Uterus (tissue), 2 donors: ENCODE measurements at regions not wholly inside any gene's neighbourhood (a gene's known extent, or its start where the extent isn't known, plus 50 kb on each side); places are given as distances from the start of the nearest gene placed in this dataset.

ENCODE experiments used
- POLR2A ChIP-seq, 2 donors: fragments of 450-650 bp; IDR thresholded peaks; one replicate each; pipeline ENCODE4 v1.6.1; 2016; ENCODE audit warnings: antibody characterized with exemption in 2 of 2, mild to moderate bottlenecking in 1 of 2, moderate library complexity in 1 of 2
- TF ChIP-seq, protein P1 (sequence below), 4 experiments: fragments of 200-600 bp in 2 of 4; fragments of 450-650 bp in 2 of 4; sonication (generic) in 2 of 4; IDR thresholded peaks; one replicate each; pipeline ENCODE4 v1.5.1; 2016 to 2019; ENCODE audit warnings: antibody characterized with exemption in 4 of 4, mild to moderate bottlenecking in 2 of 4, moderate library complexity in 1 of 4

DNA sequence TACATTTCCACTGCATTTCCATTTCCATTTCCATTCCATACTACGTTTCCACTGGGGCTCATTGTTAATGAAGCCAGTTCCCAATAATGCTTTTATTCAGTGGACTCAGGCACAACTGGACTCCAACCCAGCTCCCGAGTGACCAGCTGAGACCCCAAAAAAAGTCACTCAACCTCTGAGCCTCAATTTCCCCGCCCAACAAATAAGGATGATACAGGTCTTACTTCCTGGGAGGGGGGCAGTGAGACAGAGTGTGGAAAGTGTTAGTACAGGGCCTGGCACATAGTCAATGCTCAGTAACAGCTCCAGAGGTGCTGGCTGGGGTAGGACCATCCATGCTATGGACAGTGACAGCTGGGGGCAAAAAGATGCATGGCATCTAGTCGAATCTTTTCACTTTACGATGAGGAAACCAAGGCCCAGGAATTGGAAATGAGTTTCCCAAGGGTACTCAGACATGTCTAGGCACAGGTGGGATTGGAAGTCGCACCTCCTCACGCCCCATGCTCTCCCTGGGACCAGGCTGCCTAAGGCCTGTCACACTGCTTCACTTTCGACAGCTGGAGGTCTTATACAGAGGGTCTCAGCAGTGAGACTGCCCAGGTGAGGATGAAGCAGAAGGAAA is 226.5 kb downstream of the ANAPC1 start:
- TF ChIP-seq, protein P1, sequence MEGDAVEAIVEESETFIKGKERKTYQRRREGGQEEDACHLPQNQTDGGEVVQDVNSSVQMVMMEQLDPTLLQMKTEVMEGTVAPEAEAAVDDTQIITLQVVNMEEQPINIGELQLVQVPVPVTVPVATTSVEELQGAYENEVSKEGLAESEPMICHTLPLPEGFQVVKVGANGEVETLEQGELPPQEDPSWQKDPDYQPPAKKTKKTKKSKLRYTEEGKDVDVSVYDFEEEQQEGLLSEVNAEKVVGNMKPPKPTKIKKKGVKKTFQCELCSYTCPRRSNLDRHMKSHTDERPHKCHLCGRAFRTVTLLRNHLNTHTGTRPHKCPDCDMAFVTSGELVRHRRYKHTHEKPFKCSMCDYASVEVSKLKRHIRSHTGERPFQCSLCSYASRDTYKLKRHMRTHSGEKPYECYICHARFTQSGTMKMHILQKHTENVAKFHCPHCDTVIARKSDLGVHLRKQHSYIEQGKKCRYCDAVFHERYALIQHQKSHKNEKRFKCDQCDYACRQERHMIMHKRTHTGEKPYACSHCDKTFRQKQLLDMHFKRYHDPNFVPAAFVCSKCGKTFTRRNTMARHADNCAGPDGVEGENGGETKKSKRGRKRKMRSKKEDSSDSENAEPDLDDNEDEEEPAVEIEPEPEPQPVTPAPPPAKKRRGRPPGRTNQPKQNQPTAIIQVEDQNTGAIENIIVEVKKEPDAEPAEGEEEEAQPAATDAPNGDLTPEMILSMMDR (IDR thresholded peaks at IDR 0.05), result no peak
- TF ChIP-seq POLR2A (IDR thresholded peaks at IDR 0.05), result no peak
